Stimulated activated CD4-positive, alpha-beta T cell treated with anti-CD3 and anti-CD28 coated beads, Interleukin-2, amount 100 ng/mL, for 48 hours (primary cell): ENCODE measurements at regions not wholly inside any gene's neighbourhood (a gene's known extent, or its start where the extent isn't known, plus 50 kb on each side); places are given as distances from the start of the nearest gene placed in this dataset.
"Not testable (repeated sequence)": the region's sequence is repeated elsewhere in the genome, so short reads cannot be mapped to it uniquely, and the experiment has no call there.

ENCODE experiments used
- DNase-seq, 2 donors: peaks; one replicate each; pipeline ENCODE4 v3.0.0-alpha.2; 2020

- no peak for DNase-seq
Measured at GRCh38 chr2:150695451-150696135, 208.1 kb upstream of the RND3 start.

- DNase-seq: no peak
Measured at GRCh38 chr2:150693556-150693955, 206.1 kb upstream of the RND3 start.

DNA sequence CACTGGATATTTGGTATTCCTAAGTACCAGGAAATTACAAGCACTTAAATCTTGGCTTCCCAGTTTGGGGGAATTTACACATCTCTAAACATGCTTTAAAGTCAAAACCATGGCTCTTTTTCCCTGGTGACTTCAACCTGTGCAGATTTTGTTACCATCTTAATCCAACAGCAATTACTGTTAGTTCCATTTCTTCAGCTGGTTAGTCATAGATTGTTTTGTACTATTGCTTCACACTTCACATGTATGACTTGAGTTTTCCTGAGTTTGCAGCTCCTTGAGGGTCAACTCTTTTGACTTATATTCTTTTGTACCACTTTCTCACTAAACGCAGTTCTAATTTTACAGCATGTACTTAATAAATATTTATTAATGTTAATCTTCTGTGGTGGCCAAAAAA lies 203.4 kb upstream of the RND3 start:
- DNase-seq: no peak

DNA sequence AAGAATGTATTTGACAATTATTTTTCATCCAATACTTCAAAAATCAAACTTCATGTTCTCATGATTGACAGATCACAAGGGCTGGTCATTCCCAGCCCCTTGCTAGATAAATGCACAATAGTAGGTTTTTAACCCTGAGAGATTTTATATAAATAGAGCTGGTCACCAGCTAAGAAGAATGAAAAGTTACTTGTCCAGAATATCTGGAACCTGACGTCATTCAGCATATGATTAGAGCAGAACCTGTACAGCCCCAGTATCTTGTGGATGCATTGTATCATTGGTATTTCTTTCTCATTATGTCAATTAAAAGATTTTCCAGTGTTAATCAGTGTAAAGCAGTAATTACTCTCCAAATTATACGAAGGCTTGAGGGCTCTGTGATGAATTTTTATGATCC lies 202.8 kb upstream of the RND3 start:
- no peak for DNase-seq

DNA sequence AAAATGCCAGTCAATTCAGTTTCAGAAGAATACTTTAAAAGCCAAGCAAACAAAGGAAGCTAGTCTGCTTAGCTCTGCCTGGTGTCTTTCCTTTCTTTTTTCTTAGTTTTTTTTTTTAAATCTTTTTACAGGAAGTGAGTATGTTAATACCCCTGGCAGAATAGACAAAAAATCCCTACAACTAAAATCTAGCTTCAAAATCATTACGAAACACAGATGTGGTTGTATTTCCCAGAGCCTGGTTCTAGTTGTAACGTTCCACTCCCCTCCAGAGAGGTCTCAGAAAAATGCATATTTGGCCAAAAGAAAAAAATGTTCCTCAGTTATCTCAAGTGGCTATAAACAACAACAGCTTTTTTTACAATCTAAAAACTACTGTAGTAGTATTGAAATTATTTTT lies 202.1 kb upstream of the RND3 start:
- no peak for DNase-seq

GRCh38 chr2:150688016-150688415 lies 200.5 kb upstream of the RND3 start:
- no peak for DNase-seq

GRCh38 chr2:150686391-150686790 lies 198.9 kb upstream of the RND3 start:
- no peak for DNase-seq

GRCh38 chr2:150681120-150681804 lies 193.8 kb upstream of the RND3 start:
- DNase-seq: no peak

- no peak for DNase-seq
Measured at GRCh38 chr2:150679456-150680120, 192.1 kb upstream of the RND3 start.

GRCh38 chr2:150677551-150677950 lies 190.1 kb upstream of the RND3 start:
- no peak for DNase-seq

- no peak for DNase-seq
Measured at GRCh38 chr2:150676747-150677383, 189.4 kb upstream of the RND3 start.

- no peak for DNase-seq
Measured at GRCh38 chr2:150675807-150676206, 188.3 kb upstream of the RND3 start.

DNA sequence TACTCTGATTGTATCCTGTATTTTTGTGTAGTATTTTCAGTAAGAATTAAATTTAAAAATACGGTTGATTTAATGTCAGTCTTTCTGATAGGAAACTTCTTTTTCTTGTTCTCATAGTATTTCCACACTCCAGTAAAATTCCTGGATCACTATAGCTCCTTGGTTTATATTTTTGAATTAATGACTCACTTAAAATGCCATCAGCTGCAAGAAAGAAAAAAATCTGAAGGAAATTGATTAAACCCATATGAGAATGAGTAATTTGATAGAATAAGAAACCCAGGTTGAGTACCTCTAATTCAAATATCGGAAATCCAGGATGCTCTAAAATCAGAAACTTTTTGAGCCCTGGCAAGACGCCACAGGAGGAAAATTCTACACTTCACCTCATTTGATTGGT lies 186.8 kb upstream of the RND3 start:
- no peak for DNase-seq

DNA sequence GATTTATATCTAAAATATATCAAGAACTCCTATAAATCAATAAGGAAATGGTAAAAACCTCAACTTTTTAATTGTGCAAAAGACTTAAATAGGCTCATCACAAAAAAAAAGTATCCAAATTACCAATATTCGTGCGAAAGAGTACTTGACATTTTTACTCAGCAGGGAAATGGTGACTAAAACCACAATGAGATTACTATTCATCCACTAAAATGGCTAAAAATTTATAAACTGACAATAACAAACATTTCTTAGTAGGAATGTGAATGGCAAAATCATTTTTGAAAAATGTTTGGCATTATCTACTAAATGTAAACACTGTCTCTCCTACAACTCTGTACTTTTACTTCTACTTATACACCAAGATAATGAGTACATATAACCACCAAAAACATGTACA lies 184.8 kb upstream of the RND3 start:
- no peak for DNase-seq

DNA sequence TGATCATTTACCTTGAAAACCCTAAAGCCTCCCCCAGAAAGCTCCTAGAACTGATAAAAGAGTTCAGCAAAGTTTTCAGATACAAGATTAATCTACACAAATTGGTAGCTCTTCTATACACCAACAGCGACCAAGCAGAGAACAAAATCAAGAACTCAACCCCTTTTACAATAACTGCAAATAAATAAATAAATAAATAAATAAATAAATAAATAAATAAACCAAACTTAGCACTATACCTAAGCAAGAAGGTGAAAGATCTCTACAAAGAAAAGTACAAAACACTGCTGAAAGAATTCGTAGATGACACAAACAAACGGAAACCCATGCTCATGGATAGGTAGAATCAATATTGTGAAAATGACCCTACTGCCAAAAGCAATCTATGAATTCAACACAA lies 182.0 kb upstream of the RND3 start:
- no peak for DNase-seq

- not testable (repeated sequence) for DNase-seq
Measured at GRCh38 chr2:150667039-150667438, 179.6 kb upstream of the RND3 start.

DNA sequence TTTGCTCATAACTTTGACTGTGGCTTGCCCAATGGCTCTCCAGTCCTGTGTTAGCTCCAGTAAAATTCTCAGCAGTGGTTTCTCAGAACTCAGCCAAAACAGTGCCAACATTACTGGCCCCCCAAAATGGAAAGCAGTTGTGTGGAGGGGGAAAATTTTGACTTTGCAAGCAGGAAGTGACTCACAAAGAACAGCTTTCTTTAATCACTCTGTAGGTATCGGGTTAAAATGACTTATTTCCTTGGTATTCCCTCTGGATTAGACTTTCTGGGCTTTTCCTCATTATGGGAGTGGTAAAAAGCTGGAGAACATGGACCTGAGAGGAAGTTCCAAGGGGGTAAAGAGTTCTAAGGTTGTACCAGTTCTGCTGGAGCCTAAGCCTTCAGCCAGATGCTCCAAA lies 175.7 kb upstream of the RND3 start:
- no peak for DNase-seq

GRCh38 chr2:150656002-150656401 lies 168.5 kb upstream of the RND3 start:
- DNase-seq: no peak

DNA sequence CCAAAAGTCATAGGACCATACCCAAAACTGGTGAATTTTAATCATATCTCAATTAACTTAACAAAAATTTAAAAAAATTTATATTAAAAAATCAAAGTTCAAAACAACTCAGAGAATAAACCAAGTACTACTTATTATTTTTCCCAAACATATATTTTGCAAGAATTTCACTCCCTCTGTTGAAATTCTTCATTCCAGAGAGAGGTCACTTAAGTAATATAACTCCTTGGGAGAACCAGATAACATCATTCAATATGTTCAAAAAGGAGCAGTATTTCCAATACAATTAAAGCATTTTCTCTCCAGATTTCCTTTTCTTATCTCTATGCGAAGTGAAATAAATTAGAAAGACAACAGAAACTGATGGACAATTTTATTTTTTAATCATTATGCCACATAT lies 165.9 kb upstream of the RND3 start:
- DNase-seq: no peak

- DNase-seq: no peak
Measured at GRCh38 chr2:150647943-150648342, 160.5 kb upstream of the RND3 start.

DNA sequence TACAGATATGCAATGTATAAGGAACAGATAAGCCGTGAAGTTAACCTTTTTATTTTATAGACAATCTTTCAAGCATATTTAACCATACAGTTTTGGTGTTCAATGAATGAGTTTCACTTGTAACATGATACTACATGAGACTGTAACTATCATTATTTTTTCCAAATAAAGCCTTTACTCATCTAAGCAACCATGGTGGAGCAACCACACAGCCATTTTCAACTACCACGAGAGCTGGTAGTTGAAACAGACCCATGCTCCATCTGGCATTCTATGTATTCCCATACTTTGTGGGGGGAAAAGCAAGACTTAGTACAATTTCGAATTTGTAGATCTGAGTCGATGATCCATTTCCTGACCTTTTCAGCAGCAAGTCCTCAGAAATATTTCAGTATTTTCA lies 159.3 kb upstream of the RND3 start:
- no peak for DNase-seq

DNA sequence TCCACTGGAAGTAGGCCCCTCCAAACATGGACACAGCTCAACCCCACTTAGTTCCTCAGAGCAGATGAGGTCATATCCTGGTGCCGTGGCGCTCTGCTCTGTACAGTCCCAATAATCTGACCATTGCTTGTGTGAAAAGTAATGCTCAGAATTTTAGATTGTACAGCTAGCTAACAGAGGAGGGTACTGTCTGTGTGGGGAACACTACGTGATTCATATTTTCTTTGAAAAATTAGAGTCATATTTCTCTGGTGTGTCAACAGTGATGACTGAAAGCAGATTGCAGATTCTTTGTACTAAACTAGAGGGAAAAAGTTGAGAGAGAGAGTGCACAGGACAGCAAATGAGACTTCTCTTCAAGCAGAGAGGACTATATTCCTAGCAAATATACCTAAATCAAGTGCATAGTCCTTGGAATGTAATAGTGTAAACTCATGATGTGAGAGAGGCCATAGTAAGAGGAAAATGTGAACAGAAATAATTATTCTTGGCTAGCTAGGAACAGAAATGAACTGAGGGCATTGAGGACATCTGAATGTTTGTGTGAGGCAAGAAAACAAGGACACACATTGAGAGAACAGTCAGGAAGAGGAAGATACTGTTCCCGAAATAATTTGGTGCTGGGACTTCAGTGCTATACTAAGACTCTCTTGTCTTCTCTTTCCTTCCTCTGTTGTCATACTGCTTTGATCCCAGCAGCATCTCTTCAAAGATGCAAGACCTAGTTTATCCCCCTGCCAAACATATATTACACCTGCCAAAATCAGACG lies 157.0 kb upstream of the RND3 start:
- no peak for DNase-seq

DNA sequence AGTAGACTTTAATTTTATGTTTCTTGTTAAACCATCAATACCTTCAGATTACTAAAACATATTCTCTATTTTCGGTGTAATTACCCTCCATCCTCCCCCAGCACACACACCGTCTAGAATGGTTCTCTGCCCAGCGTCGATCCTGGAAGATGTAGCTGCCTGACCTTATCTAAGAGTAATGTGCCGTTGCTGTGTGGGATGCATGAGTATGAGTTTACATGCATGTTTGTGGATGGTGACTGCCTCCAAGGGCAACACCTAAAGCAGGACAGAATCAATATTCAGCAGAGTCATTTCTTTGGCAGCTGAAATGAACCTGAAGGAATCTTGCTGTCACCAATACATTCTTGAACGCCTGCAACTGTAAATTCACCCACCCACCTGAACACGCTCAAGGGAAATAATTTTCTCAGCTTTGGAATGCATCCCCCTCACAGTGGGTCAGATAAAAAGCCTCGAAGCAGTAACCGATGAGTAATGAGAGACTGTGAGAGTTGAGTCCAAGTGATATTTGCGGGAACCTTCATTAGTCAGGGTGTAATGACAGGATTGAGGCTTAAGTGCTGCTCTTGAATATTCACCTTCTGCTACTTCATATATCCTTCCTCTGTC lies 155.8 kb upstream of the RND3 start:
- DNase-seq: no peak
